ENCODE measurements at regions not wholly inside any gene's neighbourhood (a gene's known extent, or its start where the extent isn't known, plus 50 kb on each side); places are given as distances from the start of the nearest gene placed in this dataset.

- no peak for TF ChIP-seq NFAT5 (CRISPR knock-in tag; IDR thresholded peaks at IDR 0.05)
- TF ChIP-seq ZBTB33 (CRISPR knock-in tag; IDR thresholded peaks at IDR 0.05) = peak; percentile 93
- no peak for TF ChIP-seq RCOR2 (CRISPR knock-in tag; IDR thresholded peaks at IDR 0.05)
- no peak for TF ChIP-seq ZNF576 (CRISPR knock-in tag; IDR thresholded peaks at IDR 0.05)
- peak; percentile 38; the same call in 1 of the 2 replicates for TF ChIP-seq PBX2 (CRISPR knock-in tag; IDR thresholded peaks at IDR 0.05)
- TF ChIP-seq ZBTB3 (CRISPR knock-in tag; IDR thresholded peaks at IDR 0.05; ENCODE audit: borderline replicate concordance, low read depth) = no peak
- no peak for TF ChIP-seq ZNF800 (CRISPR knock-in tag; IDR thresholded peaks at IDR 0.05)
- TF ChIP-seq PAXIP1 (CRISPR knock-in tag; conservative IDR thresholded peaks at IDR 0.05) = peak; percentile 89
- TF ChIP-seq ISL2 (CRISPR knock-in tag; IDR thresholded peaks at IDR 0.05) = no peak
- TF ChIP-seq ZFY (CRISPR knock-in tag; IDR thresholded peaks at IDR 0.05) = no peak
- TF ChIP-seq HNRNPL (IDR thresholded peaks at IDR 0.05; ENCODE audit: low read depth, low read length) = no peak
- TF ChIP-seq TEF (CRISPR knock-in tag; IDR thresholded peaks at IDR 0.05) = no peak
- no peak for TF ChIP-seq TAF1 (CRISPR knock-in tag; IDR thresholded peaks at IDR 0.05)
- TF ChIP-seq EP300 (IDR thresholded peaks at IDR 0.05; ENCODE audit: low read depth in 2 of 2, low read length in 2 of 2) = peak in 1 of 2 experiments; percentile 31; a peak in 1 of 4 replicates
- no peak for TF ChIP-seq EP300 (CRISPR knock-in tag; IDR thresholded peaks at IDR 0.05; ENCODE audit: borderline replicate concordance)
Measured at GRCh38 chr11:70667767-70668166, 269.4 kb downstream of the CTTN start (continued).
